ENCODE measurements at regions not wholly inside any gene's neighbourhood (a gene's known extent, or its start where the extent isn't known, plus 50 kb on each side); places are given as distances from the start of the nearest gene placed in this dataset.

- no peak for TF ChIP-seq CTCF (IDR thresholded peaks at IDR 0.05)
- no peak for TF ChIP-seq EZH2 (IDR thresholded peaks at IDR 0.05; ENCODE audit: borderline replicate concordance, insufficient read depth, low read depth, low read length, poor library complexity, severe bottlenecking)
Observed at GRCh38 chr2:12498704-12499103, 218.0 kb upstream of the TRIB2 start.

All from B cell (primary cell).